H1 (cell line): ENCODE measurements at regions not wholly inside any gene's neighbourhood (a gene's known extent, or its start where the extent isn't known, plus 50 kb on each side); places are given as distances from the start of the nearest gene placed in this dataset.

ENCODE experiments used
- CTCF ChIA-PET: fragments of 300-600 bp; sonication (Branson Sonifier 250); formaldehyde crosslinking; loops from one replicate; lab custom pipeline; 2021; ENCODE audit not compliant: partially characterized antibody; lab: Charles Lee
- POLR2A ChIA-PET: fragments of 300-600 bp; sonication (Branson Sonifier 250); formaldehyde crosslinking; loops from one replicate; lab custom pipeline; 2021; ENCODE audit warnings: inconsistent platforms; ENCODE audit not compliant: partially characterized antibody; lab: Charles Lee
- DNase-seq, 2 experiments: peaks; one replicate each; pipeline versions ENCODE4 v3.0.0 to v3.0.0-alpha.2; 2010 to 2022; ENCODE audit warnings: low spot score in 2 of 2, low read depth in 1 of 2, mixed read lengths in 1 of 2
- FAIRE-seq: peaks from 2 replicates; lab custom pipeline; 2011; peaks lifted over from hg19 to GRCh38; lab: Jason Lieb, UNC
- H2AFZ ChIP-seq: 2 replicates; pipeline ENCODE4 v1.8.1; 2012; ENCODE audit warnings: low read length, inconsistent platforms
- H2AK5ac ChIP-seq: 2 replicates; pipeline ENCODE4 v1.6.1; 2013; ENCODE audit warnings: low read depth, low read length
- H2BK120ac ChIP-seq: replicated peaks from 2 replicates; pipeline ENCODE3; 2013; ENCODE audit warnings: low read depth, low read length, inconsistent platforms
- H2BK12ac ChIP-seq: 2 replicates; pipeline ENCODE4 v1.6.1; 2013; ENCODE audit warnings: low read depth, low read length
- H2BK15ac ChIP-seq: 2 replicates; pipeline ENCODE4 v1.6.1; 2013; ENCODE audit warnings: low read length
- H2BK20ac ChIP-seq: 2 replicates; pipeline ENCODE4 v1.6.1; 2013; ENCODE audit warnings: low read length
- H2BK5ac ChIP-seq: 2 replicates; pipeline ENCODE4 v1.6.1; 2013; ENCODE audit warnings: low read depth, low read length
- H3K14ac ChIP-seq: 2 replicates; pipeline ENCODE4 v1.6.1; 2013; ENCODE audit warnings: inconsistent platforms; ENCODE audit not compliant: insufficient read length
- H3K18ac ChIP-seq: 2 replicates; pipeline ENCODE4 v1.6.1; 2013; ENCODE audit warnings: low read length; ENCODE audit errors: extremely low read depth
- H3K23ac ChIP-seq: 2 replicates; pipeline ENCODE4 v1.6.1; 2013; ENCODE audit warnings: inconsistent platforms; ENCODE audit not compliant: insufficient read length
- H3K23me2 ChIP-seq: 2 replicates; pipeline ENCODE4 v1.6.1; 2013; ENCODE audit warnings: low read depth, low read length
- H3K27ac ChIP-seq: 2 replicates; pipeline ENCODE4 v1.6.1; 2011; ENCODE audit warnings: low read depth, low read length, inconsistent platforms
- H3K27me3 ChIP-seq, 4 experiments: replicated peaks in 1 of 4; 1 replicate in 1 of 4; 2 replicates in 3 of 4; pipeline versions ENCODE4 v1.6.1 to v1.8.1; 2011 to 2013; ENCODE audit warnings: low read length in 3 of 4, mild to moderate bottlenecking in 3 of 4, inconsistent platforms in 2 of 4, mixed read lengths in 2 of 4, moderate library complexity in 1 of 4; ENCODE audit not compliant: control insufficient read depth in 3 of 4, insufficient read depth in 3 of 4; ENCODE audit errors: extremely low read depth in 1 of 4
- H3K36me3 ChIP-seq, 4 experiments: 2 replicates each; pipeline versions ENCODE4 v1.6.1 to v1.8.1; 2011 to 2013; ENCODE audit warnings: mild to moderate bottlenecking in 4 of 4, low read length in 3 of 4, moderate library complexity in 2 of 4, control low read depth in 1 of 4, inconsistent platforms in 1 of 4; ENCODE audit not compliant: insufficient read depth in 4 of 4, control insufficient read depth in 2 of 4
- H3K4ac ChIP-seq: replicated peaks from 2 replicates; pipeline ENCODE3; 2013; ENCODE audit warnings: low read length, low read depth, mixed read lengths, inconsistent platforms; ENCODE audit not compliant: insufficient read length
- H3K4me1 ChIP-seq, 4 experiments: replicated peaks in 1 of 4; 1 replicate in 1 of 4; 2 replicates in 3 of 4; pipeline versions ENCODE4 v1.6.1 to v1.8.1; 2011 to 2013; ENCODE audit warnings: low read length in 3 of 4, inconsistent platforms in 2 of 4, mixed read lengths in 1 of 4; ENCODE audit not compliant: insufficient read depth in 4 of 4, control insufficient read depth in 3 of 4
- H3K4me2 ChIP-seq, 2 experiments: 2 replicates each; pipeline versions ENCODE4 v1.6.1 to v1.8.1; 2011 to 2013; ENCODE audit warnings: low read depth in 2 of 2, low read length in 2 of 2, control low read depth in 1 of 2, inconsistent platforms in 1 of 2, mild to moderate bottlenecking in 1 of 2; ENCODE audit not compliant: insufficient read depth in 1 of 2
- H3K4me3 ChIP-seq, 4 experiments: fragments of 200-600, 300-600 bp in 1 of 4; sonication (generic), shearing (Covaris generic), sonication (Bioruptor Twin) in 1 of 4; 2 replicates each; pipeline versions ENCODE4 v1.5.1 to v1.8.1; 2011 to 2016; ENCODE audit warnings: low read length in 4 of 4, low read depth in 3 of 4, control low read depth in 2 of 4, inconsistent platforms in 2 of 4, mild to moderate bottlenecking in 2 of 4, mixed read lengths in 1 of 4, moderate library complexity in 1 of 4; ENCODE audit not compliant: insufficient read depth in 2 of 4; ENCODE audit errors: extremely low read depth in 1 of 4
- H3K56ac ChIP-seq: replicated peaks from 2 replicates; pipeline ENCODE3; 2013; ENCODE audit warnings: low read depth, mild to moderate bottlenecking, mixed read lengths, low read length, inconsistent platforms; ENCODE audit not compliant: insufficient read length
- H3K79me1 ChIP-seq: 2 replicates; pipeline ENCODE4 v1.6.1; 2013; ENCODE audit warnings: low read depth, low read length, control low read depth
- H3K79me2 ChIP-seq, 2 experiments: 2 replicates each; pipeline versions ENCODE4 v1.6.1 to v1.8.1; 2012 to 2013; ENCODE audit warnings: low read length in 2 of 2, mild to moderate bottlenecking in 2 of 2, inconsistent platforms in 1 of 2; ENCODE audit not compliant: insufficient read depth in 2 of 2, control insufficient read depth in 1 of 2
- H3K9ac ChIP-seq, 4 experiments: replicated peaks in 1 of 4; 1 replicate in 1 of 4; 2 replicates in 3 of 4; pipeline versions ENCODE4 v1.6.1 to v1.8.1; 2011 to 2013; ENCODE audit warnings: low read depth in 3 of 4, low read length in 3 of 4, control low read depth in 2 of 4, mild to moderate bottlenecking in 2 of 4, moderate library complexity in 2 of 4, inconsistent platforms in 1 of 4; ENCODE audit errors: extremely low read depth in 1 of 4
- H3K9me3 ChIP-seq, 2 experiments: 2 replicates each; pipeline versions ENCODE4 v1.6.1 to v1.8.1; 2012 to 2013; ENCODE audit warnings: mild to moderate bottlenecking in 2 of 2, moderate library complexity in 2 of 2, control low read depth in 1 of 2, inconsistent platforms in 1 of 2, low read depth in 1 of 2, low read length in 1 of 2, mixed read lengths in 1 of 2; ENCODE audit not compliant: insufficient read depth in 2 of 2
- H4K20me1 ChIP-seq, 2 experiments: replicated peaks in 1 of 2; 2 replicates each; pipeline versions ENCODE3 to v1.8.1; 2011 to 2013; ENCODE audit warnings: inconsistent platforms in 2 of 2, low read length in 2 of 2, mild to moderate bottlenecking in 1 of 2; ENCODE audit not compliant: insufficient read depth in 2 of 2, control insufficient read depth in 1 of 2
- H4K5ac ChIP-seq: 2 replicates; pipeline ENCODE4 v1.6.1; 2013; ENCODE audit warnings: low read length, low read depth, mixed read lengths, inconsistent platforms; ENCODE audit not compliant: insufficient read length
- H4K8ac ChIP-seq: 2 replicates; pipeline ENCODE4 v1.8.0; 2013; ENCODE audit warnings: mild to moderate bottlenecking, moderate library complexity, low read length, inconsistent platforms; ENCODE audit not compliant: insufficient read depth; ENCODE audit errors: extremely low read depth
- H4K91ac ChIP-seq: replicated peaks from 2 replicates; pipeline ENCODE3; 2013; ENCODE audit warnings: low read length, mixed read lengths, inconsistent platforms; ENCODE audit not compliant: insufficient read length
- BCL11A ChIP-seq, 2 experiments: IDR thresholded peaks; one replicate each; pipeline ENCODE4 v1.6.1; 2011; ENCODE audit warnings: low read depth in 2 of 2, low read length in 2 of 2, mild to moderate bottlenecking in 2 of 2
- CBX5 ChIP-seq: fragments of 300-800, 300-1000 bp; sonication (generic); IDR thresholded peaks from 2 replicates; pipeline ENCODE4 v1.7.1; 2016; ENCODE audit warnings: antibody characterized with exemption, low read length, low read depth
- CEBPB ChIP-seq: IDR thresholded peaks from 2 replicates; pipeline ENCODE4 v1.6.1; 2012; ENCODE audit warnings: low read depth, low read length
- CHD1 ChIP-seq: IDR thresholded peaks from 2 replicates; pipeline ENCODE4 v1.6.1; 2012; ENCODE audit warnings: low read depth, low read length, improper control_type of control experiment
- CTBP2 ChIP-seq: IDR thresholded peaks from 2 replicates; pipeline ENCODE4 v1.7.0; 2011; ENCODE audit warnings: borderline replicate concordance, mild to moderate bottlenecking, moderate library complexity, mixed read lengths, low read length; ENCODE audit not compliant: insufficient read depth, insufficient read length
- HDAC6 ChIP-seq: IDR thresholded peaks from one replicate; pipeline ENCODE4 v1.7.1; 2012; ENCODE audit warnings: low read depth, mild to moderate bottlenecking, inconsistent platforms, low read length, moderate library complexity
- JUN ChIP-seq: IDR thresholded peaks from 2 replicates; pipeline ENCODE4 v1.6.1; 2011; ENCODE audit warnings: low read depth, mild to moderate bottlenecking, improper control_type of control experiment, low read length
- JUND ChIP-seq: IDR thresholded peaks from 2 replicates; pipeline ENCODE4 v1.6.1; 2011; ENCODE audit warnings: mild to moderate bottlenecking, improper control_type of control experiment, low read length
- KDM4A ChIP-seq: IDR thresholded peaks from one replicate; pipeline ENCODE4 v1.7.1; 2012; ENCODE audit warnings: low read depth, mild to moderate bottlenecking, moderate library complexity, low read length, inconsistent platforms; ENCODE audit not compliant: severe bottlenecking
- RNF2 ChIP-seq: fragments of 200-900, 300-1000 bp; sonication (generic); IDR thresholded peaks from 2 replicates; pipeline ENCODE4 v1.7.1; 2016; ENCODE audit warnings: borderline replicate concordance, low read depth, mild to moderate bottlenecking, antibody characterized with exemption, low read length; ENCODE audit not compliant: poor library complexity, severe bottlenecking; ENCODE audit errors: missing control alignments
- RXRA ChIP-seq: IDR thresholded peaks from 2 replicates; pipeline ENCODE4 v1.6.1; 2011; ENCODE audit warnings: low read depth, mild to moderate bottlenecking, low read length, moderate library complexity; ENCODE audit not compliant: insufficient read depth
- SAP30 ChIP-seq: fragments of 300-600 bp; sonication (generic); IDR thresholded peaks from 2 replicates; pipeline ENCODE4 v1.7.1; 2012; ENCODE audit warnings: low read length, moderate library complexity, mild to moderate bottlenecking, inconsistent platforms; ENCODE audit not compliant: insufficient read depth, insufficient replicate concordance
- TEAD4 ChIP-seq: IDR thresholded peaks from 2 replicates; pipeline ENCODE4 v1.6.1; 2012; ENCODE audit warnings: low read depth, low read length, inconsistent platforms, mixed read lengths
- ZNF274 ChIP-seq: IDR thresholded peaks from 2 replicates; pipeline ENCODE4 v1.7.0; 2012; ENCODE audit warnings: low read length, borderline replicate concordance; ENCODE audit errors: extremely low read depth
- WGBS, 2 experiments: shearing (Covaris generic) in 1 of 2; methylation state at CpG; one replicate each; pipeline versions ENCODE4 v1.1.6 to v1.1.7; 2013 to 2015; ENCODE audit warnings: low lambda C conversion rate in 2 of 2, mixed read lengths in 2 of 2, inconsistent platforms in 1 of 2, low coverage in 1 of 2, missing lambda C conversion rate in 1 of 2; ENCODE audit not compliant: insufficient replicate concordance in 2 of 2, insufficient coverage in 1 of 2, insufficient read length in 1 of 2; ENCODE audit errors: extremely low coverage in 1 of 2, missing lambda C conversion rate in 1 of 2; 5-methylcytosine and 5-hydroxymethylcytosine counted together

DNA sequence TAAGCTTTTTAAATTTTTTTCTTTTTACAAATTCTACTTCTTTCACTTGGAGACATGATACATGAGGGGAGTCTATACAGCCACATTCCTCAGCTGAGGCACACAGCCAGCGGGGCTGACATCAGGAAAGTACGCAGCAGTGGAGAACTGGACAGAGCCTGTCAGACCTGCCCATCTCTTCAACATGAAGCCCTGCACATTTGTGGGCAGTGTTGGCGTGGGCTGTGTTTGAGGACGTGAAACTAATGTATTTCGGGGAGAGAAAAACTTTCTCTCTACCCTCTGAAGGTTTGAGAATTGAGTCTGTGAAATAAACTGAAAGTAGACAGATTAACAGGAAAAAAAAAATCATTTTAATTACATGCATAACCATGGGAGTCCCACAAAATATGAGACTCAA lies 84.8 kb upstream of the HTATIP2 start:
- H3K9ac ChIP-seq = no peak overlapping the region
- no peaks in the 10 kb centered on the region for H3K9me3 ChIP-seq
- H3K4me3 ChIP-seq = no peak overlapping the region
- no peak overlapping the region for H4K5ac ChIP-seq
- H2BK5ac ChIP-seq = no peak overlapping the region
- FAIRE-seq (no peak), DNase-seq (no peak)
- H3K27ac ChIP-seq = no peak overlapping the region
- H3K27me3 ChIP-seq = no peaks in the 10 kb centered on the region; a peak in 2 of 7 replicates
- H3K4ac ChIP-seq = no peak overlapping the region
- CTCF ChIA-PET = no interaction called here
- H3K4me1 ChIP-seq = no peaks in the 10 kb centered on the region
- H3K56ac ChIP-seq = no peak overlapping the region
- H3K36me3 ChIP-seq = no peaks in the 10 kb centered on the region
- no peak overlapping the region for H2BK20ac ChIP-seq
- WGBS, 2 experiments = 91% methylated on average over 5 of the region's 5 CpGs; no CpG with 5 or more reads in 1 of the 2 experiments
- H4K20me1 ChIP-seq = no peaks in the 10 kb centered on the region
- H2AFZ ChIP-seq = no peak overlapping the region
- no peaks in the 10 kb centered on the region for H3K79me1 ChIP-seq
- H3K23ac ChIP-seq = no peak overlapping the region
- no peak overlapping the region for H2BK15ac ChIP-seq
- H3K18ac ChIP-seq = no peak overlapping the region
- no peaks in the 10 kb centered on the region for H3K23me2 ChIP-seq
- no peak overlapping the region for H2AK5ac ChIP-seq
- POLR2A ChIA-PET = no interaction called here
- no peak overlapping the region for H2BK120ac ChIP-seq
- no peak overlapping the region for H2BK12ac ChIP-seq
- H3K79me2 ChIP-seq = no peaks in the 10 kb centered on the region
- H4K8ac ChIP-seq = no peak overlapping the region
- no peak overlapping the region for H4K91ac ChIP-seq
- no peak overlapping the region for H3K4me2 ChIP-seq
- H3K14ac ChIP-seq = no peak overlapping the region
- no peak for TF ChIP-seq JUND
- TF ChIP-seq CTBP2 = no peak
- no peak for TF ChIP-seq CHD1
- no peak for TF ChIP-seq BCL11A (IDR thresholded peaks at IDR 0.05; ENCODE audit: low read depth in 2 of 2, low read length in 2 of 2)
- no peak for TF ChIP-seq RXRA
- no peak for TF ChIP-seq HDAC6
- no peak for TF ChIP-seq JUN
- TF ChIP-seq CBX5 = no peak
- TF ChIP-seq CEBPB = no peak
- TF ChIP-seq TEAD4 = no peak
- no peak for TF ChIP-seq KDM4A
- no peak for TF ChIP-seq SAP30
- TF ChIP-seq ZNF274 = no peak
- no peak for TF ChIP-seq RNF2
